ENCODE measurements at regions not wholly inside any gene's neighbourhood (a gene's known extent, or its start where the extent isn't known, plus 50 kb on each side); places are given as distances from the start of the nearest gene placed in this dataset.
"Not testable (repeated sequence)": the region's sequence is repeated elsewhere in the genome, so short reads cannot be mapped to it uniquely, and the experiment has no call there.

GRCh38 chr1:20411196-20411980 is 74.6 kb downstream of the CAMK2N1 start:
- no peak for TF ChIP-seq ZFX (IDR thresholded peaks at IDR 0.05; ENCODE audit: borderline replicate concordance)
- TF ChIP-seq CTCF (IDR thresholded peaks at IDR 0.05) = no peak
- no peak overlapping the region for H3K27ac ChIP-seq

GRCh38 chr1:20410503-20410902 is 75.5 kb downstream of the CAMK2N1 start:
- no peak overlapping the region for H3K27ac ChIP-seq
- TF ChIP-seq ZFX (IDR thresholded peaks at IDR 0.05; ENCODE audit: borderline replicate concordance) = no peak
- no peak for TF ChIP-seq CTCF (IDR thresholded peaks at IDR 0.05)

GRCh38 chr1:20409971-20410370 is 76.0 kb downstream of the CAMK2N1 start:
- TF ChIP-seq CTCF (IDR thresholded peaks at IDR 0.05) (no peak), ZFX (IDR thresholded peaks at IDR 0.05; ENCODE audit: borderline replicate concordance) (no peak)
- H3K27ac ChIP-seq = no peak overlapping the region

- TF ChIP-seq ZFX (IDR thresholded peaks at IDR 0.05; ENCODE audit: borderline replicate concordance) = no peak
- no peak for TF ChIP-seq CTCF (IDR thresholded peaks at IDR 0.05)
These were observed 77.0 kb downstream of the CAMK2N1 start for GRCh38 chr1:20409012-20409411.

GRCh38 chr1:20408133-20408650 is 77.8 kb downstream of the CAMK2N1 start:
- not testable (repeated sequence) for H3K27ac ChIP-seq

More at GRCh38 chr1:20409012-20409411, 77.0 kb downstream of the CAMK2N1 start:
- no peak overlapping the region for H3K27ac ChIP-seq

GRCh38 chr1:20405893-20406604 is 80.0 kb downstream of the CAMK2N1 start:
- TF ChIP-seq ZFX (IDR thresholded peaks at IDR 0.05; ENCODE audit: borderline replicate concordance) (no peak), CTCF (IDR thresholded peaks at IDR 0.05) (no peak)
- no peak overlapping the region for H3K27ac ChIP-seq

GRCh38 chr1:20405051-20405754 is 80.8 kb downstream of the CAMK2N1 start:
- TF ChIP-seq ZFX (IDR thresholded peaks at IDR 0.05; ENCODE audit: borderline replicate concordance) (no peak), CTCF (IDR thresholded peaks at IDR 0.05) (no peak)
- no peak overlapping the region for H3K27ac ChIP-seq
